DOHH2 (cell line): ENCODE measurements at regions not wholly inside any gene's neighbourhood (a gene's known extent, or its start where the extent isn't known, plus 50 kb on each side); places are given as distances from the start of the nearest gene placed in this dataset.

Source experiments
- H3F3A ChIP-seq: fragments of 200-600 bp; sonication (generic), shearing (Covaris generic); 2 replicates; pipeline ENCODE4 v1.6.0; 2016; ENCODE audit warnings: antibody characterized with exemption, mild to moderate bottlenecking; ENCODE audit not compliant: control insufficient read depth, insufficient read depth
- H3K27ac ChIP-seq: fragments of 200-600 bp; sonication (generic); 2 replicates; pipeline ENCODE4 v1.5.1; 2014; ENCODE audit warnings: low read depth, mild to moderate bottlenecking, low read length, moderate library complexity
- H3K27me3 ChIP-seq: fragments of 200-600 bp; sonication (generic); 2 replicates; pipeline ENCODE4 v1.6.1; 2014; ENCODE audit warnings: mild to moderate bottlenecking, low read length, mixed read lengths; ENCODE audit not compliant: control insufficient read depth
- H3K36me3 ChIP-seq: fragments of 200-600 bp; sonication (generic); 2 replicates; pipeline ENCODE4 v1.6.1; 2014; ENCODE audit warnings: mild to moderate bottlenecking, low read length, moderate library complexity, mixed read lengths; ENCODE audit not compliant: control insufficient read depth
- H3K4me1 ChIP-seq: fragments of 200-600 bp; sonication (generic); 2 replicates; pipeline ENCODE4 v1.6.1; 2014; ENCODE audit warnings: mild to moderate bottlenecking, low read length, mixed read lengths; ENCODE audit not compliant: control insufficient read depth
- H3K4me2 ChIP-seq: fragments of 200-600 bp; sonication (generic); 2 replicates; pipeline ENCODE4 v1.6.0; 2014; ENCODE audit warnings: mild to moderate bottlenecking, low read length, moderate library complexity
- H3K4me3 ChIP-seq: fragments of 200-600 bp; sonication (generic); 2 replicates; pipeline ENCODE4 v1.5.1; 2014; ENCODE audit warnings: mild to moderate bottlenecking, low read length, mixed read lengths
- H3K79me2 ChIP-seq: fragments of 200-600 bp; sonication (generic); 2 replicates; pipeline ENCODE4 v1.6.1; 2014; ENCODE audit warnings: mild to moderate bottlenecking, low read length, mixed read lengths; ENCODE audit not compliant: control insufficient read depth
- H3K9me2 ChIP-seq: fragments of 200-600 bp; sonication (generic); replicated peaks from 2 replicates; pipeline ENCODE4 v1.6.1; 2014; ENCODE audit warnings: mild to moderate bottlenecking, low read length, mixed read lengths; ENCODE audit not compliant: control insufficient read depth
- H3K9me3 ChIP-seq: fragments of 200-600 bp; sonication (generic); 2 replicates; pipeline ENCODE4 v1.6.1; 2014; ENCODE audit warnings: antibody characterized with exemption, low read length, mixed read lengths; ENCODE audit not compliant: control insufficient read depth, insufficient read depth
- H4K20me1 ChIP-seq: fragments of 200-600 bp; sonication (generic); 2 replicates; pipeline ENCODE4 v1.6.0; 2014; ENCODE audit warnings: low read depth, mild to moderate bottlenecking, antibody characterized with exemption, low read length, moderate library complexity; ENCODE audit not compliant: control insufficient read depth, insufficient read depth
- CTCF ChIP-seq: fragments of 200-600 bp; sonication (generic); IDR thresholded peaks from one replicate; pipeline ENCODE4 v1.5.1; 2014; ENCODE audit warnings: antibody characterized with exemption, mild to moderate bottlenecking, low read depth, low read length; ENCODE audit not compliant: poor library complexity, severe bottlenecking
- EZH2phosphoT487 ChIP-seq: fragments of 200-600 bp; sonication (generic); IDR thresholded peaks from 2 replicates; pipeline ENCODE4 v1.6.1; 2017; ENCODE audit warnings: borderline replicate concordance, mild to moderate bottlenecking, antibody characterized with exemption, low read length, moderate library complexity, mixed read lengths

GRCh38 chr12:46460682-46461210 lies 88.2 kb upstream of the SLC38A2 start:
- Histone ChIP-seq H3K27me3 (no peaks in the 10 kb centered on the region), H3K27ac (no peak overlapping the region), H3F3A (no peaks in the 10 kb centered on the region), H3K9me3 (no peaks in the 10 kb centered on the region), H3K36me3 (no peaks in the 10 kb centered on the region), H3K4me1 (peaks cover 3% of the 10 kb centered on the region; the same call in 1 of the 2 replicates), H3K79me2 (no peaks in the 10 kb centered on the region), H3K4me2 (no peak overlapping the region), H3K9me2 (no peaks in the 10 kb centered on the region), H4K20me1 (no peaks in the 10 kb centered on the region), H3K4me3 (no peak overlapping the region)
- no peak for TF ChIP-seq CTCF
- no peak for TF ChIP-seq EZH2phosphoT487

- H3K79me2 ChIP-seq, result no peaks in the 10 kb centered on the region
- no peak overlapping the region for H3K27ac ChIP-seq
- H3K4me1 ChIP-seq, result peaks cover 3% of the 10 kb centered on the region; the same call in 1 of the 2 replicates
- H3K36me3 ChIP-seq, result no peaks in the 10 kb centered on the region
- H3K9me3 ChIP-seq, result no peaks in the 10 kb centered on the region
- no peaks in the 10 kb centered on the region for H3K27me3 ChIP-seq
- no peak overlapping the region for H3K4me3 ChIP-seq
- H4K20me1 ChIP-seq, result no peaks in the 10 kb centered on the region
- no peaks in the 10 kb centered on the region for H3K9me2 ChIP-seq
- no peaks in the 10 kb centered on the region for H3F3A ChIP-seq
- H3K4me2 ChIP-seq, result no peak overlapping the region
- TF ChIP-seq EZH2phosphoT487 (no peak), CTCF (no peak)
Measured at GRCh38 chr12:46459861-46460545, 87.4 kb upstream of the SLC38A2 start.

- Histone ChIP-seq H3K36me3 (no peaks in the 10 kb centered on the region), H3K79me2 (no peaks in the 10 kb centered on the region), H3F3A (no peaks in the 10 kb centered on the region), H3K9me2 (no peaks in the 10 kb centered on the region), H3K4me2 (no peak overlapping the region), H4K20me1 (no peaks in the 10 kb centered on the region), H3K27ac (no peak overlapping the region), H3K27me3 (no peaks in the 10 kb centered on the region), H3K9me3 (no peaks in the 10 kb centered on the region), H3K4me3 (no peak overlapping the region), H3K4me1 (peaks cover 3% of the 10 kb centered on the region; the same call in 1 of the 2 replicates)
- TF ChIP-seq EZH2phosphoT487, result no peak
- no peak for TF ChIP-seq CTCF
Measured at GRCh38 chr12:46459111-46459510, 86.5 kb upstream of the SLC38A2 start.
